GM08714 (cell line): ENCODE measurements at regions not wholly inside any gene's neighbourhood (a gene's known extent, or its start where the extent isn't known, plus 50 kb on each side); places are given as distances from the start of the nearest gene placed in this dataset.

Source experiments
- H3K4me3 ChIP-seq: fragments of 200-500 bp; sonication (Bioruptor generic); 2 replicates; pipeline ENCODE4 v1.5.1; 2014; ENCODE audit warnings: mild to moderate bottlenecking, low read length, inconsistent platforms
- ZNF274 ChIP-seq: IDR thresholded peaks from 2 replicates; pipeline ENCODE4 v1.6.1; 2012; ENCODE audit warnings: mild to moderate bottlenecking, low read depth, low read length

DNA sequence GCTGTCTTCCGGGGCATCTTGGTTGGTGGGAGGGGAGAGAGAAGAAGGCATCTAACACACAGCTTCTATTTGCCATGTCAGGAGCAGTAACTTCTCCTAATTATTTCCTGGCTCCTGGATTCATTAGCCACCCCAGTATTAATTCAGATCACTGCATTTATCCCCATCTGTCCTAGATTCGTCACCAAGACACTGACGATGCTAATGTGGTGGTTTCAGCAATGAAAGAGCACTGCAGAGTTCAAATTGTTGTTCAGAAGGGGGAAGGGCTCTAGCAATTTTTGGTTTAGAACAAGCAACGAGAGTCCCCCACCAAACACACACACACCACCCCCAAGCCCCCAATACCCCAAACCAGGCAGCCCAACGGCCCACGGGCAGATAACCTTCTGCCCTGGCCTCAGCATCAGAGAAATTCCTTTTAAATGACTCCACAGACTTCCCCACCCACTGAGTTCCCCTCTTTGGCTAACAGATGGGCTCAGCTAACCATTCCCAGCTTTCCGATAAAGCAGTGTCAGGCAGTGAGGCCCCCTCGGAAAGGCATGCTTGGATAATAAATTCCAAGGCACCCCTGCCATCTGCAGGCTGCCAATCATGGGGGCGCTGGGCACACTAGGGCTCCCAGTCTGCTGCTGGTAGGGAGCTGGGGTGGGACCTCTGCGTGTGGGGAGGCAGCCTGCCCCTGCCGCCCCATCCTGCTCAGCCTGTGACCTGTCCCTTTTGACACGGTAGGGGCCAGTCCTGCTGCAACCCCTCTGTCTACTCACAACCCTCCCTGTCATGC, 453.5 kb downstream of the MIAT start:
- TF ChIP-seq ZNF274: no peak
- no peak overlapping the region for H3K4me3 ChIP-seq

- H3K4me3 ChIP-seq: no peak overlapping the region
- TF ChIP-seq ZNF274: no peak
These were observed 454.6 kb downstream of the MIAT start for GRCh38 chr22:27111796-27112672.

DNA sequence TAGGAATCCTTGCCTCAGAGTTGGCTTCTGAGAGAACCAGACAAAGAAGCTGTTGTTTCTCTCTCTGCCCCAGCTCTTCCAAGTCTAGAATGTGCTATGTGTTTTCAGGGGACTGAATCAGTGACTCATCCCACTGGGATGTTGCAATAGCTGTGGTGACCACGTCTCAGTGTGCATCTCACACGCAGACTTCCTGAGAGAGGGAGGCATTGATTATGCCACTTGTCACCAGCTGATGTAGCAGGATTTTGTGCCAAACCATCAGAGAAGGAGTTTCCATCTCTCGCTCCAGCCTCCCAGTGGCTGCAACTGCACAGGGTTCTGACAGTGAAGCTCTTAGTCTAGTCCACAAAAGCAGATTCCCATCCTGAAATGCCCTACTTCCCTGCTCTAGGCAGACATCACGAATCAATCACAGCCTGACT, 455.8 kb downstream of the MIAT start:
- H3K4me3 ChIP-seq: no peak overlapping the region
- TF ChIP-seq ZNF274: no peak

DNA sequence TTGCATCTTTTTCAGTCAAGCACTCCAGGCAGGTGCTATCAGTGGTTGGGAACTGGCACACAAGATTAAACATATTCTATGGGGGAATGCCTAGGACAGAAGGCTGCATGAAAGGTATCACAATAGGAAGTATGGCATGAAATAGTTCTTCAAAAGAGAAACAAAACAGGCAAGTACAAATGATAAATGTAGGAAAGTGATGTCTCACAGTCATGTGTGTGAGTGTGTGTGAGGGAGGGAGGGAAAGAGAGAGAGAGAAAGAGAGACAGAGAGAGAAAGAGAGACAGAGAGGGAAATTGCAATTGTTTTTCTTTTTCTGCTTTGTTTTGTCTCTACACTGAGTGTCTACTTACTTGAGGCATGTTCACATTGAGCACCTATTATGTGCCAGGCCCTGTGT, 456.3 kb downstream of the MIAT start:
- no peak for TF ChIP-seq ZNF274
- no peak overlapping the region for H3K4me3 ChIP-seq

DNA sequence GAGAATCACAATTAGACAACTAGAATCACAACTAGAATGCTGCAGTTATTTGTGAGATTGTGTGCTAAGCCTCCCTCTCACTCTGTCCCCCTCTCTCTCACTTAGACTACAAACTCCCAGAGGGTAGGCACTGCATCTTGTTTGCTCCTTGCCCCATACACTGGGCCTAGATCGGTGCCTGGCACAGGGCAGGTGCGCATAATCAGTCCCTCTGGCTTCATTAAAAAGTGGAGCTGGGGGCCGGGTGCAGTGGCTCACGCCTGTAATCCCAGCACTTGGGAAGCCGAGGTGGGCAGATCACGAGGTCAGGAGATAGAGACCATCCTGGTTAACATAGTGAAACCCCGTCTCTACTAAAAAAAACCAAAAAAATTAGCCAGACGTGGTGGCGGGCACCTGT, 456.8 kb downstream of the MIAT start:
- no peak for TF ChIP-seq ZNF274
- H3K4me3 ChIP-seq: no peak overlapping the region

GRCh38 chr22:27115410-27115809, 458.0 kb downstream of the MIAT start:
- TF ChIP-seq ZNF274: no peak
- no peak overlapping the region for H3K4me3 ChIP-seq

DNA sequence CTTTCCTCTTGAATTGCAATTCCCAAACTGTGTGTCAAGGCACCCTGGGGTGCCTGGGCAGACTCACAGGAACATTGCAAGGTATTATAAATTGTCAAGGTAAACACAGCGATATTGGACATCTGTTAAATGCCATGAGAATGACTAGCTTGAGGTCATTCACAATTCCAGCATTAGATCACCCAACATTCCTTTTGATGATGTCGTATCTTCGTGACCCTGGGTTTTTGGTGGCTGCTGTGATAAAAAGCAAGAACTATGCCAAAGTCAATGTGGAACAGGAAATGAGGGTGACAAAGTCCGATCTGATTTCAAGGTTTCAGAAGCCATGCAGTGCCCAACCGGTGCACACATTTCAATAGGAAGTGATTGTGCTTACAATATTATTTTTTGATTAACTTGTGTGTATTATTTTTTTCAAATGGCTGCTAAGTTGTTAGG, 458.4 kb downstream of the MIAT start:
- no peak for TF ChIP-seq ZNF274
- no peak overlapping the region for H3K4me3 ChIP-seq

GRCh38 chr22:27116312-27117086, 459.1 kb downstream of the MIAT start:
- H3K4me3 ChIP-seq: no peak overlapping the region
- TF ChIP-seq ZNF274: no peak

DNA sequence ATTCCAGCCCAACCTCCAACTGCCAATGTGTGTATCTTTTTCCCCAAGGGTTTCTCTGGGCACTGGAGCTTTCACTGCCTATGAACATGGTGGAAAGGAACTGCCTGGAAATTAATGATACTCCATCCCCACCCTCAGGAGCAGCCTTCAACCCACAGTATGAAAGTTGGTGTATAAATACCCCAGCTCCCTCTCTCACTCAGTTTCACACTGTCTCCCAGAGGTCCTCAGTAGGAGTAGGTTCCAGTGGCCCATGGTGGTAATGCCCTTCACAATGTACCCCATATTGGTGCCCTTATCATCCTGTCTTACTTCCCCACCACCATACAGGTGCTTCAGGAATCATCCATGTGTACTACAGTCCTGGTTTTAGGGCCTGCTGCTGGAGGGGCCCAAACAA, 462.6 kb downstream of the MIAT start:
- H3K4me3 ChIP-seq: no peak overlapping the region
- TF ChIP-seq ZNF274: no peak

DNA sequence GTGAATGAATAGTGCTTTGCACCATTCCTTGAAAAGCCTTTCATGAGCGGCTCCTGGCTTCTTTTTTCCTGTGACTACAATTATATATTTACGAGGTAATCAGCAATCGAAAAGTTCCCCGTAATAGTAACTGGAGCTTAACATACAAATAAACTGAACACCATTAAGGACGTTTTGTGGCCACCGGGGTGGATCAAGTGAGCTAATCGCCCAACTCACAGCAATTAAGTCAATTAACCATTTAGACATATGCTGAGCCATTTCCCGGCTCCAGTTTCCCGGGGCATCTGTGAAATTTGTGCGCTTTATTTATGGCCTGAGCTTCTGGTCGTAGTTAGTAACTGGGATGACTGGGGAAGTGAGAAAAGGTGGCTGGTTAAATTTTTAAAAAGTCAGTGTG, 465.2 kb downstream of the MIAT start:
- no peak overlapping the region for H3K4me3 ChIP-seq
- TF ChIP-seq ZNF274: no peak

DNA sequence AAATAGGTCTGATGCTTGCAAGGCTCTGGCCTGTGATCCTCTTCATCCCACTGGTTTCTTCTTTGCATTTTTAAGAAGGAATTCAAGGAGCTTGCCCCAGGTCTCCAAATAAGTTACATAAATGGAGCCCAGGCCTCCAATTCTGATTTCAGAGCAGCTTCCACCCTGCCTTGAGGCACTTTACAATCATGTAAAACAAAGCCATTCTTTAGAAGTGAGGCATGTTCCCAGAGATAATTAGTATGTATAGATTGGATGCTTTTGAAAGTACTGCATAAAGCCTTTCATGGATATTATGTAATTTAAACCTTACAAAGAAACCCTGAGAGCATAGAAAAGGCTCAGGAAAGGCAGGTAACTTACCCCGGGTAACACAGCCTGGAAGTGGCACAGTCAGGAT, 466.5 kb downstream of the MIAT start:
- H3K4me3 ChIP-seq: no peak overlapping the region
- no peak for TF ChIP-seq ZNF274

DNA sequence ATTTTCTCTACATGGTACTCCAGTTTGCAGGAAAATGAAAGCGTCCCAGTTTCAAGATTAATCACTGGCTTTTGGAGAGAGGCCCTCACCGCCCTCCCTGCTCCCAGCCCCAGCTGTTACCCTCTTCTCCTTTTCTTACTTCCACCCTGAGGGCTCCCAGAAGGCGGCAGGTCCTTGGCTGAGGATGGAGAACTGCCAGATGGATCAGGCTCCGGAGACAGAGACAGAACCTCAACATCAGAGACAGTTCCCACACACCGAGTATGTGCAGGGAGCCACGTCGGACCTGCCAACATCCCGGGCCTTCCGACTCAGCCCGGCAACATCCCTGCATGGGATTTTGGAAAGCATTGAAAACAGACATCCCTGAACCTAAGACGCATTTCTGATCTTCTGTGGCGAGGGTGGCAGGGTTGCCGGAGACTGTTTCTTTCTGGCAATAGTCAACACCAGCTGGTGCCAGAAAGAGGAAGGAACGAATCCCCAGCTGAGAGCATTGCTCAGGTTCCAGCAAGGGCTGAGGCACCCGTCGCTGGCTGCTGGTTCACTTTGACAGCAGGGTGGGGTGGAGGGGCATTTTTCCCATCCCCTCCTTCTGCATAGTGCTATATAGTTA, 467.1 kb downstream of the MIAT start:
- TF ChIP-seq ZNF274: no peak
- H3K4me3 ChIP-seq: no peak overlapping the region

DNA sequence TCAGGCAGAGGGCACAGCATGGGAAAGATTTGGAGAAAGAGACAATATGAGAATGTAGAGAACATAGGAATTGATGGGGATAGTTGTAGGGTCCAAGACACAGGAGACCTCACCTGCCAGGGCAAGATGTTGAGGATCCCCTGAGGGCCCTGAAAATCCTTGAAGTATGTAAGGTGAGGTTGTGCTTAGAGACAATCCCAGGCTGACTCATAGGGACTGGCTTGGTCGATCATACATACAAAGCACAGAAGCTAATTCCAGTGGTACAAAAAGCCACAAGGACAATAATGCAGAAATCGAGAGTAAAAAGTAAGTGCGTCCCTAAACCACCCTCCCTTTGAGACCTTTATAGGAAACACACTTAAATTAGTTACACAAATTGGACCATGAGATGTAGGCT, 468.2 kb downstream of the MIAT start:
- TF ChIP-seq ZNF274: no peak
- no peak overlapping the region for H3K4me3 ChIP-seq

DNA sequence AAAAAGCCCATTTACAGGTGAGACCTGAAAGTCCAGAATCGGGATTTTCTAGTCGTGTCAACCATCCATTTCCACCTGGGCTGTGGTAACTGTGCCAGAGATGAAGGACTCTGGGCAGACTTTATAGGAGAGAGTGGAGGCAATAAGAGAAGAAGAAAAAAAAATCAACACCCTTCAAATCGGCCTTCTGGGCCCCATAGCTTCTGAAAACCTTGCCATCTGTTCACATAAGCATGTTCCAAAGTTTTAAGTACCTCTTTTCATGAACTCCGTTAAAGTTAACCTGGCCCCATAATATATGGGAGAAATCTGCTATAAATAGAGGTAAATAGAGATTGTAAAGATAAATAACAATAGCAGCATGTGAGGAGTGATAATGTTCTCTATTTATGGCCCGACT, 470.5 kb downstream of the MIAT start:
- TF ChIP-seq ZNF274: no peak
- no peak overlapping the region for H3K4me3 ChIP-seq
